AG09319 (cell line): ENCODE measurements at regions not wholly inside any gene's neighbourhood (a gene's known extent, or its start where the extent isn't known, plus 50 kb on each side); places are given as distances from the start of the nearest gene placed in this dataset.
"Not testable (repeated sequence)": the region's sequence is repeated elsewhere in the genome, so short reads cannot be mapped to it uniquely, and the experiment has no call there.

Experiments
- DNase-seq: peaks from one replicate; pipeline ENCODE4 v3.0.0-alpha.2; 2010; ENCODE audit warnings: low read depth; ENCODE audit errors: extremely low read depth
- TF ChIP-seq, protein P1 (sequence below): IDR thresholded peaks from 2 replicates; pipeline ENCODE4 v1.5.1; 2011; ENCODE audit warnings: low read depth, mild to moderate bottlenecking, inconsistent platforms, low read length, moderate library complexity

GRCh38 chr12:116370886-116371580, 93.5 kb upstream of the MED13L start:
- TF ChIP-seq, protein P1, sequence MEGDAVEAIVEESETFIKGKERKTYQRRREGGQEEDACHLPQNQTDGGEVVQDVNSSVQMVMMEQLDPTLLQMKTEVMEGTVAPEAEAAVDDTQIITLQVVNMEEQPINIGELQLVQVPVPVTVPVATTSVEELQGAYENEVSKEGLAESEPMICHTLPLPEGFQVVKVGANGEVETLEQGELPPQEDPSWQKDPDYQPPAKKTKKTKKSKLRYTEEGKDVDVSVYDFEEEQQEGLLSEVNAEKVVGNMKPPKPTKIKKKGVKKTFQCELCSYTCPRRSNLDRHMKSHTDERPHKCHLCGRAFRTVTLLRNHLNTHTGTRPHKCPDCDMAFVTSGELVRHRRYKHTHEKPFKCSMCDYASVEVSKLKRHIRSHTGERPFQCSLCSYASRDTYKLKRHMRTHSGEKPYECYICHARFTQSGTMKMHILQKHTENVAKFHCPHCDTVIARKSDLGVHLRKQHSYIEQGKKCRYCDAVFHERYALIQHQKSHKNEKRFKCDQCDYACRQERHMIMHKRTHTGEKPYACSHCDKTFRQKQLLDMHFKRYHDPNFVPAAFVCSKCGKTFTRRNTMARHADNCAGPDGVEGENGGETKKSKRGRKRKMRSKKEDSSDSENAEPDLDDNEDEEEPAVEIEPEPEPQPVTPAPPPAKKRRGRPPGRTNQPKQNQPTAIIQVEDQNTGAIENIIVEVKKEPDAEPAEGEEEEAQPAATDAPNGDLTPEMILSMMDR = no peak
- DNase-seq = no peak

GRCh38 chr12:116372815-116373214, 95.3 kb upstream of the MED13L start:
- DNase-seq = no peak
- TF ChIP-seq, protein P1 = no peak

GRCh38 chr12:116373572-116374206, 96.2 kb upstream of the MED13L start:
- TF ChIP-seq, protein P1 = no peak

GRCh38 chr12:116374207-116374606, 96.7 kb upstream of the MED13L start:
- TF ChIP-seq, protein P1 = no peak
- no peak for DNase-seq

More at GRCh38 chr12:116373572-116374206, 96.2 kb upstream of the MED13L start:
- no peak for DNase-seq

DNA sequence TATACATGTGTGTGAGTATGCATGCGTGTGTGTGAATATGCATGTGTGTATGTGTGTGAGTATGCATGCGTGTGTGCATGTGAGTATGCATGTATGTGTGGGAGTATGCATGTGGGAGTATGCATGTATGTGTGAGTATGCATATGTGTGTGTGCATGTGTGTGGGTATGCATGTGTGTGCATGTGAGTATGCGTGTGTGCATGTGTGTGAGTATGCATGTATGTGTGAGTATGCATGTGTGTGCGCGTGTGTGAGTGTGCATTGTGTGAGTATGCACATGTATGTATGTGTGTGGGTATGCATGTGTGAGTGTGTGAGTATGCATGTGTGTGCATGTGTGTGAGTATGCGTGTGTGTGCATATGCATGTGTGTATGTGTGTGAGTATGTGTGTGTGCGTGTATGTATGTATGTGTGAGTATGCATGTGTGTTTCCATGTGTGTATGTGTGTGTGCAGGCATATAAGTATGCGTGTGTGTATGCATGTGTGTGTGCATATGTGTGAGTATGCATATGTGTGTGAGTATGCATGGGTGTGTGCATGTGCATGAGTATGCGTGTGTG, 97.9 kb upstream of the MED13L start:
- TF ChIP-seq, protein P1 = no peak
- DNase-seq = no peak

- no peak for DNase-seq
Measured at GRCh38 chr12:116376354-116377193, 99.1 kb upstream of the MED13L start.

GRCh38 chr12:116377194-116377571, 99.7 kb upstream of the MED13L start:
- DNase-seq = not testable (repeated sequence)

More at GRCh38 chr12:116376354-116377193, 99.1 kb upstream of the MED13L start:
- TF ChIP-seq, protein P1 = no peak
